HCT116 (cell line): ENCODE measurements at regions not wholly inside any gene's neighbourhood (a gene's known extent, or its start where the extent isn't known, plus 50 kb on each side); places are given as distances from the start of the nearest gene placed in this dataset.

ENCODE experiments used
- ATAC-seq: fragments of 200-7000 bp; cut with Tn5 transposase; 2 replicates; pipeline ENCODE4 v1.9.1; 2020; ENCODE audit warnings: mild to moderate bottlenecking, moderate library complexity
- BruUV-seq: library from RNA; stranded (reverse); fragments of 400-500 nt; replicated peaks from 2 replicates; lab custom pipeline; 2021; lab: Mats Ljungman, UMichigan
- CTCF ChIA-PET: fragments of 300-600 bp; sonication (Branson Sonifier 250); formaldehyde crosslinking; loops from one replicate; lab custom pipeline; 2021; ENCODE audit warnings: antibody characterized with exemption; lab: Charles Lee
- POLR2A ChIA-PET: fragments of 300-600, 350-600 bp; sonication (Branson Sonifier 250); formaldehyde crosslinking; loops from one replicate; lab custom pipeline; 2021; ENCODE audit warnings: antibody characterized with exemption; lab: Charles Lee
- RAD21 ChIA-PET, 2 experiments: fragments of 300-600 bp; sonication (Branson Sonifier 250); formaldehyde crosslinking; loops; one replicate each; lab custom pipeline; 2023; ENCODE audit warnings: low total read pairs in 2 of 2; ENCODE audit not compliant: uncharacterized antibody in 2 of 2, unreplicated experiment in 2 of 2, low non-redundant PET in 1 of 2; lab: Charles Lee
- DNase-seq: peaks from one replicate; pipeline ENCODE4 v3.0.0-alpha.2; 2010; ENCODE audit warnings: low read depth, low spot score
- H2AFZ ChIP-seq: fragments of 200-600 bp; shearing (Covaris generic), sonication (generic); 2 replicates; pipeline ENCODE4 v1.6.1; 2017; ENCODE audit warnings: low read depth, mixed run types, mixed read lengths, antibody characterized with exemption, low read length; ENCODE audit not compliant: poor library complexity, severe bottlenecking
- H3K27ac ChIP-seq: 2 replicates; pipeline ENCODE4 v1.5.1; 2012; ENCODE audit warnings: low read depth, low read length
- H3K27me3 ChIP-seq: fragments of 200-600 bp; sonication (generic); 2 replicates; pipeline ENCODE4 v1.6.1; 2016; ENCODE audit warnings: mixed run types, low read length, mixed read lengths; ENCODE audit not compliant: insufficient read depth
- H3K36me3 ChIP-seq, 2 experiments: fragments of 200-500 bp in 1 of 2; fragments of 200-600 bp in 1 of 2; sonication (Bioruptor generic) in 1 of 2; sonication (generic) in 1 of 2; 2 replicates each; pipeline versions ENCODE4 v1.5.1 to v1.6.1; 2014 to 2016; ENCODE audit warnings: low read length in 2 of 2, inconsistent platforms in 1 of 2, mixed read lengths in 1 of 2, mixed run types in 1 of 2; ENCODE audit not compliant: insufficient read depth in 2 of 2, control insufficient read depth in 1 of 2
- H3K4me1 ChIP-seq, 2 experiments: fragments of 200-600 bp in 1 of 2; sonication (generic) in 1 of 2; 2 replicates each; pipeline versions ENCODE4 v1.5.1 to v1.6.1; 2012 to 2017; ENCODE audit warnings: low read length in 2 of 2, inconsistent platforms in 1 of 2, mild to moderate bottlenecking in 1 of 2, mixed read lengths in 1 of 2, mixed run types in 1 of 2, moderate library complexity in 1 of 2; ENCODE audit not compliant: insufficient read depth in 2 of 2, control insufficient read depth in 1 of 2
- H3K4me2 ChIP-seq: fragments of 200-600 bp; sonication (generic); 2 replicates; pipeline ENCODE4 v1.6.1; 2017; ENCODE audit warnings: mixed run types, low read length, mixed read lengths
- H3K4me3 ChIP-seq, 2 experiments: fragments of 200-600 bp in 1 of 2; sonication (generic) in 1 of 2; replicated peaks in 1 of 2; 2 replicates each; pipeline ENCODE4 v1.5.1; 2011 to 2016; ENCODE audit warnings: low read length in 2 of 2, control low read depth in 1 of 2, low read depth in 1 of 2, mild to moderate bottlenecking in 1 of 2, mixed read lengths in 1 of 2, mixed run types in 1 of 2
- H3K79me2 ChIP-seq: fragments of 200-600 bp; sonication (generic); 2 replicates; pipeline ENCODE4 v1.6.1; 2017; ENCODE audit warnings: mild to moderate bottlenecking, mixed run types, low read length, moderate library complexity, mixed read lengths; ENCODE audit not compliant: insufficient read depth
- H3K9ac ChIP-seq: fragments of 200-600 bp; sonication (generic); 2 replicates; pipeline ENCODE4 v1.6.1; 2016; ENCODE audit warnings: low read length, mixed read lengths
- H3K9me2 ChIP-seq: fragments of 200-600 bp; sonication (generic), shearing (Covaris generic); 2 replicates; pipeline ENCODE4 v1.6.1; 2017; ENCODE audit warnings: mixed run types, mild to moderate bottlenecking, moderate library complexity; ENCODE audit not compliant: insufficient read depth
- H3K9me3 ChIP-seq, 2 experiments: fragments of 200-500 bp in 1 of 2; fragments of 200-600 bp in 1 of 2; sonication (Bioruptor generic) in 1 of 2; sonication (generic) in 1 of 2; 2 replicates each; pipeline ENCODE4 v1.6.1; 2014 to 2017; ENCODE audit warnings: low read length in 2 of 2, mixed read lengths in 2 of 2, inconsistent platforms in 1 of 2, low read depth in 1 of 2, mild to moderate bottlenecking in 1 of 2, mixed run types in 1 of 2, moderate library complexity in 1 of 2; ENCODE audit not compliant: control insufficient read depth in 1 of 2, insufficient read depth in 1 of 2
- H4K20me1 ChIP-seq: fragments of 200-600 bp; sonication (generic), shearing (Covaris generic); 2 replicates; pipeline ENCODE4 v1.6.1; 2017; ENCODE audit warnings: mixed run types, mild to moderate bottlenecking, moderate library complexity; ENCODE audit not compliant: insufficient read depth
- EGR1 ChIP-seq: IDR thresholded peaks from 2 replicates; pipeline ENCODE4 v1.6.1; 2012; ENCODE audit warnings: low read depth
- FOSL1 ChIP-seq: IDR thresholded peaks from 2 replicates; pipeline ENCODE4 v1.6.1; 2012; ENCODE audit warnings: low read depth
- POLR2A ChIP-seq: IDR thresholded peaks from 2 replicates; pipeline ENCODE4 v1.7.0; 2011; ENCODE audit warnings: borderline replicate concordance; ENCODE audit not compliant: insufficient read depth, insufficient read length; ENCODE audit errors: extremely low read depth
- POLR2AphosphoS5 ChIP-seq: IDR thresholded peaks from 2 replicates; pipeline ENCODE4 v1.6.1; 2011; ENCODE audit warnings: mild to moderate bottlenecking, low read depth, low read length, moderate library complexity
- RAD21 ChIP-seq: IDR thresholded peaks from 2 replicates; pipeline ENCODE4 v1.6.1; 2012; ENCODE audit warnings: low read depth, mild to moderate bottlenecking
- REST ChIP-seq: IDR thresholded peaks from 2 replicates; pipeline ENCODE4 v1.6.1; 2012; ENCODE audit warnings: low read depth
- SP1 ChIP-seq: IDR thresholded peaks from 2 replicates; pipeline ENCODE4 v1.6.1; 2012; ENCODE audit warnings: low read depth
- ZBTB33 ChIP-seq: IDR thresholded peaks from 2 replicates; pipeline ENCODE4 v1.6.1; 2011; ENCODE audit warnings: mild to moderate bottlenecking, low read length, moderate library complexity; ENCODE audit not compliant: insufficient replicate concordance; ENCODE audit errors: extremely low read depth
- ZNF274 ChIP-seq: fragments of 200-500 bp; sonication (Bioruptor generic); IDR thresholded peaks from 2 replicates; pipeline ENCODE4 v1.6.1; 2014; ENCODE audit warnings: mild to moderate bottlenecking, low read depth, low read length, inconsistent platforms
- intact Hi-C: fragments of 100-400 bp; cut with micrococcal nuclease; formaldehyde crosslinking; loops from 2 replicates; pipeline ENCODE4 v1.10.0; 2022

DNA sequence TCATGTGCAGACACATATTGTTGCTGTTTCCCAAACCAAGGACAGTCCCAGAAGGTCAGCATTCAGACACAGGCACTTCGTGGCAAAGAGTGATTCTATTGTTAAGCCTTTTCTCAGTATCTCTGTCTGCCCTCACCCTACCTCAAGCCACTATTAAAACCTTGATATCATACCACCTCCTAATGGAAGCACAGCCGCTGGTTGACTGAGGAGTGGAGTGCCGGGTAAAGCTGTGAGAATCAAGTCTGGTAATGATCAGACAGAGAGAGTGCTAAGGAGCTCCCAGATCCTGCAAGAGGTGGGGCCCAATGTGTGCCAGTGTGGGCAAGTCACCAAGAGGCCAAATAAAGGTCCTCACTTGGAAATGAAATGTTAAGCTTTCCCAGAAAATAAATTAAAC lies 819.5 kb downstream of the BCL11A start:
- Histone ChIP-seq H2AFZ (no peak overlapping the region), H3K4me1 (no peaks in the 10 kb centered on the region), H4K20me1 (no peaks in the 10 kb centered on the region), H3K9me3 (no peaks in the 10 kb centered on the region; a peak in 1 of 4 replicates), H3K79me2 (no peaks in the 10 kb centered on the region), H3K9ac (no peak overlapping the region), H3K9me2 (no peaks in the 10 kb centered on the region), H3K4me2 (no peak overlapping the region), H3K4me3 (no peak overlapping the region), H3K36me3 (no peaks in the 10 kb centered on the region), H3K27ac (no peak overlapping the region), H3K27me3 (no peaks in the 10 kb centered on the region)
- BruUV-seq, result no TSS peak
- no peak for DNase-seq
- intact Hi-C loops, result no loop called here
- ChIA-PET POLR2A (no interaction called here), CTCF (no interaction called here), RAD21 (no interaction called here)
- no peak for TF ChIP-seq ZNF274
- no peak for TF ChIP-seq POLR2AphosphoS5
- no peak for TF ChIP-seq RAD21
- TF ChIP-seq POLR2A, result no peak
- no peak for TF ChIP-seq REST
- TF ChIP-seq ZBTB33, result no peak
- no peak for TF ChIP-seq EGR1
- TF ChIP-seq FOSL1, result no peak
- no peak for TF ChIP-seq SP1
- no peak for ATAC-seq
